Progenitor cell of endocrine pancreas (in vitro differentiated cells): ENCODE measurements at regions not wholly inside any gene's neighbourhood (a gene's known extent, or its start where the extent isn't known, plus 50 kb on each side); places are given as distances from the start of the nearest gene placed in this dataset.

ENCODE experiments used
- DNase-seq: peaks from one replicate; pipeline ENCODE4 v3.0.0; 2021; ENCODE audit warnings: low spot score; ENCODE audit not compliant: unreplicated experiment
- H3K27ac Mint-ChIP-seq: 2 replicates; pipeline ENCODE4 v1.8.0; 2021; ENCODE audit warnings: mild to moderate bottlenecking, moderate library complexity, mixed read lengths
- H3K27me3 Mint-ChIP-seq: 2 replicates; pipeline ENCODE4 v1.8.0; 2021; ENCODE audit warnings: mixed read lengths
- H3K36me3 Mint-ChIP-seq: 2 replicates; pipeline ENCODE4 v1.8.0; 2022; ENCODE audit warnings: mixed read lengths; ENCODE audit not compliant: insufficient read depth
- H3K4me1 Mint-ChIP-seq: 2 replicates; pipeline ENCODE4 v1.8.0; 2021; ENCODE audit warnings: low read depth, mixed read lengths
- H3K4me3 Mint-ChIP-seq: 2 replicates; pipeline ENCODE4 v1.8.0; 2021; ENCODE audit warnings: low read depth, mild to moderate bottlenecking, moderate library complexity, mixed read lengths
- H3K9me3 Mint-ChIP-seq: 2 replicates; pipeline ENCODE4 v1.8.0; 2021; ENCODE audit warnings: low read depth, mixed read lengths
- TF ChIP-seq, protein P1 (sequence below): fragments of 200-600 bp; sonication (generic); IDR thresholded peaks from one replicate; pipeline ENCODE4 v1.5.0; 2021; ENCODE audit warnings: antibody characterized with exemption, mild to moderate bottlenecking; ENCODE audit not compliant: unreplicated experiment

GRCh38 chr17:79392598-79392997 is 218.3 kb downstream of the RBFOX3 start:
- Mint-ChIP-seq H3K27ac (no peak overlapping the region), H3K36me3 (no peaks in the 10 kb centered on the region), H3K4me1 (no peaks in the 10 kb centered on the region), H3K9me3 (no peaks in the 10 kb centered on the region), H3K27me3 (peaks cover 66% of the 10 kb centered on the region), H3K4me3 (no peak overlapping the region)
- TF ChIP-seq, protein P1, sequence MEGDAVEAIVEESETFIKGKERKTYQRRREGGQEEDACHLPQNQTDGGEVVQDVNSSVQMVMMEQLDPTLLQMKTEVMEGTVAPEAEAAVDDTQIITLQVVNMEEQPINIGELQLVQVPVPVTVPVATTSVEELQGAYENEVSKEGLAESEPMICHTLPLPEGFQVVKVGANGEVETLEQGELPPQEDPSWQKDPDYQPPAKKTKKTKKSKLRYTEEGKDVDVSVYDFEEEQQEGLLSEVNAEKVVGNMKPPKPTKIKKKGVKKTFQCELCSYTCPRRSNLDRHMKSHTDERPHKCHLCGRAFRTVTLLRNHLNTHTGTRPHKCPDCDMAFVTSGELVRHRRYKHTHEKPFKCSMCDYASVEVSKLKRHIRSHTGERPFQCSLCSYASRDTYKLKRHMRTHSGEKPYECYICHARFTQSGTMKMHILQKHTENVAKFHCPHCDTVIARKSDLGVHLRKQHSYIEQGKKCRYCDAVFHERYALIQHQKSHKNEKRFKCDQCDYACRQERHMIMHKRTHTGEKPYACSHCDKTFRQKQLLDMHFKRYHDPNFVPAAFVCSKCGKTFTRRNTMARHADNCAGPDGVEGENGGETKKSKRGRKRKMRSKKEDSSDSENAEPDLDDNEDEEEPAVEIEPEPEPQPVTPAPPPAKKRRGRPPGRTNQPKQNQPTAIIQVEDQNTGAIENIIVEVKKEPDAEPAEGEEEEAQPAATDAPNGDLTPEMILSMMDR: no peak
- no peak for DNase-seq

- H3K4me3 Mint-ChIP-seq: no peak overlapping the region
- H3K27me3 Mint-ChIP-seq: peaks cover 69% of the 10 kb centered on the region
- no peaks in the 10 kb centered on the region for H3K4me1 Mint-ChIP-seq
- no peaks in the 10 kb centered on the region for H3K36me3 Mint-ChIP-seq
- no peak overlapping the region for H3K27ac Mint-ChIP-seq
- DNase-seq: peak; percentile 80
- TF ChIP-seq, protein P1: peak; percentile 86
- no peaks in the 10 kb centered on the region for H3K9me3 Mint-ChIP-seq
Measured at GRCh38 chr17:79391376-79392233, 219.2 kb downstream of the RBFOX3 start.

- H3K9me3 Mint-ChIP-seq: no peaks in the 10 kb centered on the region
- H3K4me1 Mint-ChIP-seq: no peaks in the 10 kb centered on the region
- no peaks in the 10 kb centered on the region for H3K36me3 Mint-ChIP-seq
- H3K27ac Mint-ChIP-seq: no peak overlapping the region
- DNase-seq: no peak
- H3K27me3 Mint-ChIP-seq: peaks cover 72% of the 10 kb centered on the region
- TF ChIP-seq, protein P1: no peak
- no peak overlapping the region for H3K4me3 Mint-ChIP-seq
Measured at GRCh38 chr17:79389896-79390295, 221.0 kb downstream of the RBFOX3 start.

GRCh38 chr17:79388556-79389295 is 222.1 kb downstream of the RBFOX3 start:
- DNase-seq: peak; percentile 60
- H3K27ac Mint-ChIP-seq: no peak overlapping the region
- H3K4me1 Mint-ChIP-seq: no peaks in the 10 kb centered on the region
- TF ChIP-seq, protein P1: peak; percentile 79
- no peak overlapping the region for H3K4me3 Mint-ChIP-seq
- no peaks in the 10 kb centered on the region for H3K9me3 Mint-ChIP-seq
- peaks cover 60% of the 10 kb centered on the region for H3K27me3 Mint-ChIP-seq
- no peaks in the 10 kb centered on the region for H3K36me3 Mint-ChIP-seq

- Mint-ChIP-seq H3K9me3 (no peaks in the 10 kb centered on the region), H3K4me1 (no peaks in the 10 kb centered on the region), H3K4me3 (no peak overlapping the region), H3K27ac (no peak overlapping the region), H3K36me3 (no peaks in the 10 kb centered on the region), H3K27me3 (peaks cover 60% of the 10 kb centered on the region)
- no peak for DNase-seq
- TF ChIP-seq, protein P1: no peak
Measured at GRCh38 chr17:79387783-79388182, 223.1 kb downstream of the RBFOX3 start.
